HS-5 (cell line): ENCODE measurements at regions not wholly inside any gene's neighbourhood (a gene's known extent, or its start where the extent isn't known, plus 50 kb on each side); places are given as distances from the start of the nearest gene placed in this dataset.
"Not testable (repeated sequence)": the region's sequence is repeated elsewhere in the genome, so short reads cannot be mapped to it uniquely, and the experiment has no call there.

Experiments
- DNase-seq: peaks from one replicate; pipeline ENCODE4 v3.0.0-alpha.2; 2012; ENCODE audit warnings: low read depth

- no peak for DNase-seq
These were observed 285.6 kb upstream of the SGK1 start for GRCh38 chr6:134603561-134603960.

DNA sequence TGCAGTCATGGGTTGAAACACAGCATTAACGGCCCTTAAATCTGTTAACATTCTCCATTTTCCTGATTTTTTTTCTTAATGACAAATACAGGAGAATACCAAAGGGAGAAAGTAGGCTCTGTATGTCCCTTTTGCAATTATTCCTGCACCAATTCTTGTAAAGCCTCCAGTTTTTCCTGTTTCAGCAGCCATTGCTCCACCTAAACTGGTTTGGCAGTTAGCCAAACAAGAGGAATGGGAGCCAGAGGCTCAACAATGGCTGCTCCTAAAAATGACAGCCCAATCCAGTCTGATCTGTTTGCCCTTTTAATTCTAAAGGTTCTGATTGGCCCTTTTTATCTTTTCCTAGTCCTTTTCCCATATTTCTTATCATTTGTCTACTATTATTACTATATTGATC, 284.2 kb upstream of the SGK1 start:
- no peak for DNase-seq

GRCh38 chr6:134600671-134601070, 282.8 kb upstream of the SGK1 start:
- DNase-seq, result no peak

- DNase-seq, result no peak
These were observed 281.2 kb upstream of the SGK1 start for GRCh38 chr6:134599079-134599478.

GRCh38 chr6:134596191-134596590, 278.3 kb upstream of the SGK1 start:
- no peak for DNase-seq

DNA sequence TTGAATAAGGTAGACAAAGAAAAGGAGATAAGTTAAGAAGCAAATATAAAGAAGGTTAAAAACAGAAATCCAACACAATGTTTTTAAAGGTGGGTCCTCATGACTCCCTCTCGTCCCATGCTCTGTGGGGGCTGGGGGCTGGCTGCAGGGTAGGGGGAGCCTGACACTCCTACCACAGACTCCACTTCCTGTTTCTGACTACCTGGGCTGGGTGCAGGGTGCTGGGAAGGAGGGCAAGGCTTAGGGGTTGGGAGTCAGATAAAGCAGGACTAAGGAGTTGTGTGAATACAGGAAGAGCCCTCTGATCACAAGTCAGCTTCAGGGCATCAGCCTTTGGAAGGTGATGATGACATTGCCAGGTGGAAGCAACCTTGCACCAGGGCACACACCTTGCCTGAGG, 277.0 kb upstream of the SGK1 start:
- DNase-seq, result no peak

DNA sequence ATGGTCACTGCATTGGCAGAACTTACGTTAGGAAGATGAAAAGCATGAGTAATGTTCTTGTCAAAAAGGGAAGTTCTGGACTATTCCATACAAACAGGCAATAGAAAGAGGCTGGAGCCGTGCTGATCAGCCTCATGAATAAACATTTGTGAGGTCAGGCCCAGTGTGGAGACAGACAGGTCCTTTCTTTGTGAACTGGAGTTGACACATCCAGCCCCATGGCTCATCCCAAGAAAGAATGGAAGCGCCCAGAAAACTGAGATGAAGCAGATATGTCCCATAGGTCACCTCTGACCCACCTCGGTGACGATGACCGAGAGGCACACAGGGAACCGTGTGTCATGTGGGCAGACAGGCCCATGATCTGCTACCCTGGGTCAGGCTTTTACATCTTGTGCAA, 276.0 kb upstream of the SGK1 start:
- DNase-seq, result no peak

DNA sequence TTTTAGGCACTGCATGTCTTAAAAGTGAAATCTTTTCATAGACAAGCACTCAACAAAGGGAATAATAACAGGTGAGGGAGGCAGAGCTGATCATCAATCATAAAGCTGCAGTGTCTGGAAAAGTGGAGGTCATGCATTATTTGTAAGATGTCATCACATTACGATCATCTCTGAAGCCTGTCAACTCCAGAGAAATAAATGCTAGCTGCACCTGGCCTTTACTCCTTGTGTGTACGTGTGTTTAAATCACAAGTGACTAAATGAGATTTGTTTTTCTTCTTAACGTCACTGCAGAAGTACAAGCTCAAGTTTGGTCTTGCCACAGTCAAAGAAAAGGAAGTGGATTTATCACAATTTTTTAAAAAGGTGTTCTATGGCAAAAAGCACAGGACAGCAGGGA, 275.5 kb upstream of the SGK1 start:
- DNase-seq, result no peak

DNA sequence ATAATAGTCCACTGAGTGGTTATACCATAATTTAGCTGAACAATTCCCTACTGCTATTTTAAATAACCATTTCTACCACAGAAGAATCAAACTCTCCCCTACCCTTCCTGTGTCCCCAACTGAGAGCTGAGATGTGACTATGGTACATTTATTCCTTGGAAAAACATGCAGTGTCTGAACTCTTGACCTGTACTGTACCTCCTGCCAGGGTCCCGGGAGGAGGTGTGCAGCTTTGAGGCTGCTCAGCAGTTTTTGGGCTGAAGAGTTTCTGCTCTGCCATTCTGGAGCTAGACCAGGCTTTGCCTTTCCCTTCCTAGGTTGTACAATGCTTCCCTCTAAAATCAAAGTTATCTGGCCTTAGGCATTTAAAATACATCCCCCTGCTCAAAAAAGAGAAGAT, 275.1 kb upstream of the SGK1 start:
- no peak for DNase-seq

DNA sequence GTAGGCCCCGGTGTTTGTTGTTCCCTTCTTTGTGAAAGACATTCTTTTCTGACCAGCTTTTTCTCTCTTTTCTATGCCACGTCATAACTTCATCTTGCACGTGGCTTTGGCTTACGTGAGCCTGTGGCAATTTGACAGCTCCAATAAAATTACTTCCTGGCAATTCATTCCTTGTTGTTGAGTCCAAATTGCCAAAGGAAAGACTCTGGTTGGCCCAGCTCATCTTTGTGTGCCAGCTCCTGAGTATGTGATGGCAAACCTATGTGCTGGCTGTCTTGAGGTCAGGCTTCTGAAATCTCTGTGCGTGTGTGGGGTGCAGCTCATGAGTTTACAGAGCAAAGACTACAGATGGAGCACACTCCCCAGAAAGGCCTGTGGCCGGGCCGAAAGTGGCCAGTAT, 272.5 kb upstream of the SGK1 start:
- peak; percentile 88 for DNase-seq

- DNase-seq, result no peak
These were observed 272.1 kb upstream of the SGK1 start for GRCh38 chr6:134590004-134590403.

GRCh38 chr6:134589512-134589911, 271.6 kb upstream of the SGK1 start:
- DNase-seq, result peak; percentile 95

GRCh38 chr6:134588267-134588666, 270.4 kb upstream of the SGK1 start:
- DNase-seq, result no peak

GRCh38 chr6:134585517-134585873, 267.6 kb upstream of the SGK1 start:
- DNase-seq, result no peak

DNA sequence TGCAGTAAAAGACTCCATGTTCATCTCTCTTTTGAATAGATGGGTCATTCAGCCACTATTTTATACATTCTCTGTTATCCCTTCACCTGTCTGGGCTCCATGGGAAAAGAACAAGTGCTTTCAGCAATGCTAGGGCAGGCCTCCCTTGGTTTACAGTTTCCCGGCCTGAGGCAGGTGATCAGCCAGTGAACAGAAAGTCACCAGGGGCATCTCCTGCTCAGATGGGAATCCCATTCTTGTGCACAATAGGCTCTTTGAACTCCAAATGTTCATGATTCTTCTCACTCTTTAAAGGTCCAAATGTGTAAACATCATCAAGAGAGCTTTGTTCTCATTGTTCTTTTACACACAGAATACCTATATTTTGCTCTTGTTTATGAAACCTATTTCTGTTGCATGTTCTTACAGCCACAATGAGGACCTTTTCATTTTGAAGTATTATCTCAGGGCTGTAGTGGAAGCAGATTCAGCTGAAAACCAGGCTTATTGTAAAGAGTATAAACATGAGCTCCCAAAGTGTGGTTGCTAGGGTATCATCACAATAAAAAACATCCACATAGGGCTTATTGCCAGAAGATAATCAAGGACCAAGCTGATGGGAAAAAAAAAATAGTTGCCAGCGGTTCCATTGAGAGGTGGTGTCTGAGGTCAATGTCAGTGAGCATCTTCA, 267.1 kb upstream of the SGK1 start:
- no peak for DNase-seq

DNA sequence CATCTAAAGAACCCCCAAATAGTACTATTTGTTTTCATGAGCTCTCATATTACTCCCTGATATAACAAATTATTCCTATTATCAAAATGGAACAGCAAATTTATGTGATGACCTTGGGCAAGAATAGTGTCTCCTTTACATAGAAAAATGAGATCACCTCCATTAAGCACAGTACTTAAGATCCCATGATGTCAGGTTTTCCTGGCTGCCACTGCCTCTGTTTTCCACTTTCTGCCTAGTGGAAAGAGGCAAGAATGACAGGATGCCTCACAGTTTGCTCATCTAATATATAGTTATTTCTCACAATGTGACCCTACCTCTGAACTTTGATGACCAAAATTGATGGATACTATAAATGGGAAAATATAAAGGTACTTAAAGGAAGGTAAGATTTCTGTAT, 260.1 kb upstream of the SGK1 start:
- no peak for DNase-seq

DNA sequence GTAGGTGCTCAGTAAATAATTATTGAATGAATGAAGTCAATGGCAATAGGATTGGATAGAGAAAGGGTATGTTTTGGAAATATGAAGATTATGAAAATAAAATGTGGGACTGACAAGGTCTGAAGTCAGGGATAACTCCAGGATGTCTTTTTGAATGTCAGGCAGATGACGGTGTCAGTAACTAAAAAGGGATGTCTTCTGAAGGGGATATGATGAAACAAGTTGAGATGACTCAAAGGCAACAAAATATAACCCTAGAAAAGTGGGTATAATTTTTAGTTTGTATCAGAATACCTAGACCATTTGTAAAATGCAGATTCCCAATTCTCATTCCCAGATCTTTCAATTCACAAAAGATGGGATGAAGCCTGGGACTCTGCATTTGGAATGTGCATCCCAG, 257.3 kb upstream of the SGK1 start:
- no peak for DNase-seq

- DNase-seq, result no peak
These were observed 256.6 kb upstream of the SGK1 start for GRCh38 chr6:134574491-134574890.

- not testable (repeated sequence) for DNase-seq
These were observed 252.1 kb upstream of the SGK1 start for GRCh38 chr6:134569996-134570395.

GRCh38 chr6:134564705-134565104, 246.8 kb upstream of the SGK1 start:
- no peak for DNase-seq

DNA sequence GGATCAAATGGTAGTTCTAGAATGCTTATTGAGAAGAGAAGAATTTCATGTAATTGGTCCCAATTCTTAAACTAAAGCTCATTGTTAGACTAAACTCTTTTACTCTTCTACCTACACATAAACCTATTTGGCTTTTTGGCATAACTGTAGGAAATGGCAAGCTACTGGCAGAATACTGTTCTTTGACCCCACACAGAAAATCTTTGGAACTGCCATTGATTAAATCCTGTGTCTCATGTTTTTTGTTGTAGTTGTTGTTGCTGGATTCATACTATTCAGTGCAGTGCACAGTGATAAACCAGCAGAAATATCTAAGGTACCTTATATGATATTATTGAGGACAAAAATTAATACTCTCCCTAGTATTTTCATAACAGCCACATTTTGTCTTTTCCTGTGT, 242.1 kb upstream of the SGK1 start:
- no peak for DNase-seq

DNA sequence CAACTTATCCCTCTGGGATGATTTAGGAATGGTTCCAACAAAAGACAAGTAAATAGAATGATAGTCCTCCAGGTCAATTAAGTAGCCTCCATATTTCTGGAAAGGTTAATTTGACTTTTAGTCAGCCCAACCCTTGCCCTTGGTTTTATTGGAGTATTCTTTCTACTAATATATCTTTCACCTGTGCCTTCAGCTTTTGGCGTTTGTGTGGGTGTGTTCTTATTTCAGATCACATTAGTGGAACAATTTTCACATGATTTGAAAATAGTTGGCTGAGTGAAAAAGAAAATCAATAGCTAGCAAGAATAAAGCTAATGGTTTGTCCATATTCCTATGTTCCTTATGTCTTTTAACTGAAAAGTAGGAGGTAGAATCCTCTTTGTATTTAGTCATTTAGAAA, 239.6 kb upstream of the SGK1 start:
- no peak for DNase-seq

GRCh38 chr6:134555672-134556071, 237.8 kb upstream of the SGK1 start:
- DNase-seq, result no peak

DNA sequence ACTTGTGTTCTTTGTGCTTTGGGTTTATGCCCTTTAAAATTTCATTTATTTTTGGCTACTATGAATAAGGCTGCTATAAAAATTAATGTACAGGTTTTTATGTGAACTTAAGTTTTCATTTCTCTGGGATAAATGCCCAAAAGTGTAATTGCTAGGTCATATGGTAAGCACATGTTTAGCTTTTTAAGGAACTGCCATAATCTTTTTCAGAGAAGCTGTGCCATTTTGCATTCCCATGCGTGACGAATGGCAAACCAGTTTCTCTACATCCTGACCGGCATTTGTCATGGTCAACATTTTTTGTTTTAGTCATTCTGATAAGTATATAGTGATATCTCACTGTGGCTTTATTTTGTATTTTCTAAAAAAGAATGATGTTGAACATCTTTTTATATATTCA, 236.0 kb upstream of the SGK1 start:
- peak; percentile 29 for DNase-seq
